Hypothalamus (tissue), 51 donors: ENCODE measurements at regions not wholly inside any gene's neighbourhood (a gene's known extent, or its start where the extent isn't known, plus 50 kb on each side); places are given as distances from the start of the nearest gene placed in this dataset.
A peak's percentile ranks its signal among the peaks of the same experiment; 100 is the strongest.
"Not testable (repeated sequence)": the region's sequence is repeated elsewhere in the genome, so short reads cannot be mapped to it uniquely, and the experiment has no call there.

Experiments used
- DNase-seq, 51 donors: peaks; one replicate each; lab custom pipeline; 2025; lab: John Stamatoyannopoulos, UW

GRCh38 chr2:64792300-64792699 is 138.6 kb upstream of the SERTAD2 start:
- DNase-seq = no peak

DNA sequence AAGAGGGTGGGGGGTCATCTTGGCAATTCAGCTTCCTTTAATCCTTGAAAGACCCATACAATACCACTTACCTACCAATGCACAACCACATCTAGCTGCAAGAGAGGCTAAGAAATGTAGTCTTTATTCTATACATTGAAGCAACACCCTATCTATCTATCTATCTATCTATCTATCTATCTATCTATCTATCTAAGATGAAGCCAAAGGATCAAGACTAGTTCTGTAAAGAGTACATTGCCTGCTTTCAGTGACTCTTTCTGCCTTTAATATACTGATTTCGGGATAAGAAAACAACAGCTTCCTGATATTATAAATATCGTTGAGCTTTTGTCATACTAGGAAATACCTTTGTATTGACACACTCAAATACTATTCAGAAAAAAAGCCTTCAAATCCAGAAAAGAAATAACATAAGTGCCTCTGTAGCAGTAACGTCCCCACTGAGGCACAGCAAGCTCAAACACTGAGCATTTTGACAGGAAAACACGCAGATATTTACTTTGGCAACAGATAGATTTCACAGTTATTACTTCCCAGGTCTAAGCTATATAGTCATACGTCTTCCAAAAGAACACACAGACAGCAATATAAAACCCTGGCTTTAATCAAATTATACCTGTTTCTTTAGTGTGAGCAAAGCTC is 139.4 kb upstream of the SERTAD2 start:
- DNase-seq = no peak

- no peak for DNase-seq
Measured at GRCh38 chr2:64793701-64794100, 140.0 kb upstream of the SERTAD2 start.

- no peak for DNase-seq
Measured at GRCh38 chr2:64794426-64794995, 140.8 kb upstream of the SERTAD2 start.

DNA sequence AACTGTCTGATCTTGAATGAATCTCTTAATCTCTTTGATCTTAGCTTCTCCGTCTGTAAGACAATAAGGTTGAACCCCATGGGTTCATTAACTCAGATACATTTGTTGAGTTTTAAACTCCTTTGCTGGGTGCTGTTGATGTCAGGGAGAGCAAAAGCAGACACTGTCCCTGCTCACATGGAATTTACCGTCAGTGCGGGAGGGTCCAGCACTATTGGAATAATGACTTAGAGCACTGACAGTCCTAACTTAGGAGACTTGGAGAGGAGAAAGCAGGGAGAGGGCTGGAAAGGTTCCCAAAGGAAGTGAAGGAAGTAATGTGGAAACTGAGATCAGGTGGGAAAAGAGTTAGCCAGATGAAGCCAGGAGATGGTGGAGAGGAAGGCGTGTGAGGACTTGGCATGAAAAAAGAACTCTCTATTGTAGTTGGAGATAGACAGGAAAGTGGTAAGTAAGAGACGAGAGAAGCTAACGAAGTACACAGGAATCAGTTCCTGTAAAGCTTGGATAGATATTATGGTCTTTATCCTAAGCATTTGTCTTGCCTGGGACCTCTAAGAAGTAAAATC is 141.4 kb upstream of the SERTAD2 start:
- DNase-seq = no peak

DNA sequence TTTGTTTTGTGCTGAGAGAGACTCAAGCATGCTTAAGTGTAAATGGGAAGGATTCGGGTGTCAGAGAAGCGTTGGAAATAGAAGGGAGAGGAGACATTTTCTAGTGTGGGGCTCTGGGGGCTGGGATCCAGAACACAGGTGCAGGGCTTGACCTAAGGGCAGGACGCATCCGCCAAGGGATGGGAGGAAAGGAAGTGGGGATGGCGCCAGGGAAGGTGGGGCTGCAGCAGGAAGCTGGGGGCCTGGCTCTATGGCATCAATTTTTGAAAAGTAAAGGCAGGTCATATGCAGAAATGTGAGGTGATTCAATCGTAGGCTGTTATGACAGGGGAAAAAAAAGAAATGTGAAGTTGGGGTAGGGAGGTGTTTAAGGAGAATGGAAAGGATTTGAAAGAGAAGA is 143.2 kb upstream of the SERTAD2 start:
- no peak for DNase-seq

DNA sequence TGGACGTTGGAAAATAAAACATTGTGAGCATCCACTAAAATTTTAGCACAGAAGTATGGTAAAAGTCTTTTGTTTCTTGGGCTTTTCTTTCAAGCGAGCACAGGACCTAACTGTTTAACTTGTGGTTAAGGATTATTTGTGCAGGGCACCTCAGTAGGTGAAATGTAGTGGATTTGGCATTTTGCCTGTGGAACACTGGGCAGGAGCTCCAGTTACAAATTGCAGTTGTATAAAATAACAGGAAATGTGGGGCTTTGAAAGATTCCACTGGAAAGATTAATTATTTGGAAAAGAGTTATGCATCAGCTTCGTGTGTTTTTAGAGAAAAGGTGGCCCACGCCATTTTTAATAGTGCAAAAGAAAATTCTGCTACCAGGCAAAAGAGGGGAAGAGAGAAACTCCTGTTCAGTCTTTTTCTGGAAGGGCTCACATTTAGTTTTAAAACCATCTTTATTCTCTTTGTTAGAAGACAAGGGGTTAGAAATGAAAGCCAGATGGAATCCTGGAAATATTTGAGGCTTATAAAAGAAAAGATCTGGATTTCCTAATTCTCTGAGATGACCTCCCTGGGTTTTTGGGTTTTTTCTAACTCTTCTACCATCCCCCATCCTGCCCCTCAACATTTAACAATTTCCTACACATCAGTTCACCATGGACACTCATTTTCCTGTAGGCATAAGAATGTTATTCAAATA is 144.3 kb upstream of the SERTAD2 start:
- DNase-seq = no peak

GRCh38 chr2:64799592-64800252 is 146.0 kb upstream of the SERTAD2 start:
- no peak for DNase-seq

DNA sequence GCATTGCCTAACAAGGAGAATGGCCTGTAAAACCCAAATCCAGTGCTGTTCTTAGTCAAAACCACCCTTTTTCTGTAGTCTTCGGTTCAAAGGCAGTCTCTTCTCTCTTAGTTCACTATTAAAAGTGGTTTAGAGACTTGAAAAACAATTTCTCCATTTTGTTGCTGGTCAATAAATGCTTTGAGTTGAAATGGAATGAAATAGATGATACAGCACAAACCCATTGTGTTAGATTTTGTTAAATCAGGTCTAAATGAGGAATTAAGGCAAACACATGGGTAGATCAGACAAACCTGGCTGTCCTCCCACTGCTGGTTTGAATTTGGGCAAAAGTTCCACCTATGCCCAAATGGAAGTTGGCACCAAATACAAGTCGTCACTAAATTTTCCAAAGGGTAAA is 150.1 kb upstream of the SERTAD2 start:
- DNase-seq = no peak

- DNase-seq = no peak
Measured at GRCh38 chr2:64804651-64805050, 150.9 kb upstream of the SERTAD2 start.

DNA sequence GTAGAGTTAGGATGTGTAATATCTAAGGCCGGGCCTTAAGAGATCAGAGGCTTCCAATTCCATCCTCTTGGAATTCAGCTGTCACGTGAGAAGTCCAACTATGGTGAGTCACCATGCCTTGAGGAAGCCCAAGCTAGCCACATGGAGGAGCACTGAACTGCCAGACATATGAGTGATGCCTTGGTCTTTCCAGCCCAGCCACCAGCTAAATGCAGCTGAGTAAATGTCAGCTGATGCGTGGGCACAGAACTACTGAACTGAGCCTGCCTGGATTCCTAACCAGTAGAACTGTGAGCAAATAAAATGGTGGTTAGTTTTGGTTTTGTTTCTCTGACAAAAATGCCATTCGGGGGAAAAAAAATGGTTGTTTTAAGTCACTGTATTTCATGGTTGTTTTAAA is 153.7 kb upstream of the SERTAD2 start:
- peak in 1 of 51 donors; percentile 23 for DNase-seq

DNA sequence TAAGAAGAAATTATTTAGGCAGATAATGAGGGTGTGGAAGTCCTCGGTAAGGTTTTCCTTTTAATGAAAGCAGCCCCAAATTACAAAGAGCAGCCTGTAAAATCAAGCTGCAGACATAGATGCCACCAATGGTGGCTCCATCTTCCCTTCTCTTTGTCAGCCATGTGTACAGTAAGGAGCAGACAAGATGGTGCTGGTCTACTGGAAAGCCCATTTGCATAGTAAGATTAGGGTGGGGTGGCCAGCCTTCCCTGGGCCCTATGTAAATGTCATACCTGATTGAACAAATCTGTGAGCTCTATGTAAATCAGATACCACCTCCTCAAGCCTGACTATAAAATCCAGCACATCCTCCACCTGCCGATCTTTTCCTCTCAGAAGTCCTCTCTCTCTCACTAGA is 154.4 kb upstream of the SERTAD2 start:
- no peak for DNase-seq

DNA sequence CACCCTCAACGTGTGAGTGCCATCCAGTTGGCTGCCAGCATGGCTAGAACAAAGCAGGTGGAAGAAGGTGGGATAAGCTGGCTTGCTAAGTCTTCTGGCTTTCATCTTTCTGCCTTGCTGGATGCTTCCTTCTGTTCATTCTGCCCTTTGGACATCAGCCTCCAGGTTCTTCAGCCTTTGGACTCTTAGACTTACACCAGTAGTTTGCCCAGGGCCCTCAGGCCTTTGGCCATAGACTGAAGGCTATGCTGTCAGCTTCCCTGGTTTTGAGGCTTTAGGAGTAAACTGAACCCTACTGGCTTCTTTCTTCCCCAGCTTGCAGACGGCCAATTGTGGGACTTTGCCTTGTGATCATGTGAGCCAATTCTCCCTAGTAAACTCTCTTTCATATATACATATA is 155.0 kb upstream of the SERTAD2 start:
- no peak for DNase-seq

DNA sequence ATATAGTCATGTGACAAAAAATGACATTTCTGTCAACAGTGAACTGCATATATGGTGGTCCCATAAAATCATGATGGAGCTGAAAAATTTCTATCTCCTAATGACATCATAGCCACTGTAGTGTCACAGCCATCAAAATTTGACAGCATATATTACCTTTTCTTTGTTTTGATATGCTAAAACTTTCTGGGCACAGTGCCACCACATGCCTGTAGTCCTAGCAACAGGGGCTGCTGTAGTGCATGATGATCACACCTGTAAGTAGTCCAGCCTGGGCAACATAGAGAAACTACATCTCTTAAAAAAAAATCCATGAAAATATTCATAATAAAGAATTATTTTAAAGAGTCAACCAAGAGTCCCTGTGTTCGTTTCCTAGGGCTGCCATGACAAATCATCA is 155.5 kb upstream of the SERTAD2 start:
- DNase-seq = no peak

DNA sequence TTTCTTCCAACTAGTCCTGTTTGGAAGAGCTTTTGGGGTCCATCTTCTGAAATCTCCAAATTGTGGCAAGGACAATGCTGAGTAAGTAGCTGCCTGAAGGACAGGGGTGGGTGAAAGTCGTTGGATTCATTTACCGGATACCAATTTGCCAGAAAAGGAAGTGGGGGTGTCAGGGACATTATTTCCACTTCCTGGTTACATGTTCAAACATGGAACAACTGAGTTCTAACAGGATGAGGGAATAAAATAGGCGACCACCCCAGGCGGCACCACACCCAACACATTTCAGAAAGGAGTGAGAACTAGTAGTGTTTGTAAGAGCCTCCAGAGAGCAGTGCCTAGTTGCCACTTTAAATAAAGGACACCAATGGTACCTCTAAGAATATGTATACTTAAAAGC is 158.6 kb upstream of the SERTAD2 start:
- DNase-seq = no peak

DNA sequence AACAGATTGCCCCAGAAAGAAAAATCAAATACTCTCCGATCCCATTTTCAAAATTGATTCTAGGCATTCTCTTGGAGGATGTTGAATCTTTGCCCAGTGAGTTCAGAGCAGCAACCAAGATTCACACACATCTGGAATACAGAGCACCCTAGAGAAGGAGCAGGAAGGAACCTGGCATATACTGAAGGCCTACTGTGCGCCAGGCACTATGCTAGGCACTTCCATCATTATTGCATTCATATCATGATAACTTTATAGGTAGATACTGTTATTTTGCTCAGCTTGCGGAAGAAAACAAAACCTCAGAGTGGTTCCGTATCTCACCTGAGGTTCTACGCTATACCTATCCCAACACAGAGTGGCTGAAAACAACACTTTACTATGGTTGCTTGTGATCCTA is 160.3 kb upstream of the SERTAD2 start:
- DNase-seq = no peak

GRCh38 chr2:64816526-64816925 is 162.8 kb upstream of the SERTAD2 start:
- not testable (repeated sequence) for DNase-seq

- no peak for DNase-seq
Measured at GRCh38 chr2:64817453-64817852, 163.7 kb upstream of the SERTAD2 start.

DNA sequence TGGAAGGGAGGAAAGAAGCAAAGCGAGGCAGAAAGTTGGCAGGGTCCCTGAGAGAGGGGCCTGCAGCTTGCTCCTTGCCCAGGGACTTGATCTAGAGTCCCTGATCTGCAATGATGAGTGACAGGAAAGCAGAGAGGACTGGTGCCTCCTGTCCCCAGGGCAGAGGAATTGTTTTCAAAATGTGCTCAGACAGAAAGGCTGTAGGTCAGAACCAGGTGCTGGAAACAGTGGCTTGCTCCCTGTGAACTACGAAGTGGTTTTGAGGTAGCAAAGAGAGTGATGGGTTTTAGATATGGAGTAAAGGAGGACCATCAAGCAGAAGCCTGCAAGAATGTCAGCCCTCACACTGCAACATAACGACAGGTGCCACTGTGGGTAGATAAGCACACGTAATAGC is 164.9 kb upstream of the SERTAD2 start:
- DNase-seq = no peak

GRCh38 chr2:64819361-64819760 is 165.6 kb upstream of the SERTAD2 start:
- no peak for DNase-seq
